ENCODE measurements at regions not wholly inside any gene's neighbourhood (a gene's known extent, or its start where the extent isn't known, plus 50 kb on each side); places are given as distances from the start of the nearest gene placed in this dataset.
A peak's percentile ranks its signal among the peaks of the same experiment; 100 is the strongest.

DNA sequence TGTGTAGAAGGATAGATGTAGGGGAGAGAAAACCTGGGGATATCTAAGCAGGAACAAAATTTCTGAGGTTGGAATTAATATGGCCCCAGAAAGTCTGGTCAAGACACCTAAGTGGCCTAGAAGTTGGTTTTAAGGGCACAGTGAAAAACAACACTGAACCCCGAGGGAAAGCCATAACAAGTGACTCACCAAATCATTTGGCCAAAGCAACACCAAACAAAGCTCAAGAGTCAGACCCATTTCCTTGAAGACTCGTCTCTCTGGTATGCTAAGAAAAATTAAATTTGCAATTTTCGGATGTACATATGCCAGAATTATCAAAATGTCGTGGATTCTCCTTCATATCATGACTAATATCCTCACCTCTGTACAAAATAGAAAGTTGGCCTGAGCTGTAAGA is 162.9 kb downstream of the SMIM20 start:
- Mint-ChIP-seq H3K4me1 (peaks cover 26% of the 10 kb centered on the region), H3K27ac (peak overlapping the region; percentile 99)

DNA sequence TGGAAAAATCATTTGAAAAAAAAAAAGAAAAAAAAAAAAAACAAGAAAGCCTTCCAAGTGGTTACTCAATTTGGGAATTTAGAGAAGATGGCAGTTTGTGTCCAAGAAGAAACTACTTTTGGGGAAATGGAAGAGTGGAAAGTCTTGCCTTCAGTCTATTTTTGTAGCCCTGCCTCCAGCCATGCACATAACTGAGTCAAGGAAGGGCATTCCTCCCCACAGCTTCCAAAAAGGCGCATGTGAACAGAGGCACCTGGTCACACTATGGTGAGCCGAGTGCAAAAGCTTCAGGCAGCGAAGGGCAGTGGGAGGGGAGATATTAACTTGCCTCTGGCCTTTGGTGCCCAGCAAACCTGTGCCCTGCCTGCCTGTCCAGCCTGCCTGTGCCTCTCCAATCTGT is 163.7 kb downstream of the SMIM20 start:
- DNase-seq (ENCODE audit: low spot score in 2 of 2) (no peak), ATAC-seq (ENCODE audit: low read depth) (no peak)
- H3K4me1 Mint-ChIP-seq, result peaks cover 29% of the 10 kb centered on the region
- no peak overlapping the region for H3K4me3 Mint-ChIP-seq
- H3K27ac Mint-ChIP-seq, result peak overlapping the region; percentile 8
- peaks cover 1% of the 10 kb centered on the region for H3K9me3 Mint-ChIP-seq
- H3K36me3 Mint-ChIP-seq, result no peaks in the 10 kb centered on the region
- H3K27me3 Mint-ChIP-seq, result peaks cover 3% of the 10 kb centered on the region

More for the DNA sequence above, 162.9 kb downstream of the SMIM20 start:
- DNase-seq (ENCODE audit: low spot score in 2 of 2) (no peak), ATAC-seq (ENCODE audit: low read depth) (no peak)
- Mint-ChIP-seq H3K9me3 (peaks cover 1% of the 10 kb centered on the region), H3K36me3 (no peaks in the 10 kb centered on the region), H3K27me3 (peaks cover 3% of the 10 kb centered on the region), H3K4me3 (no peak overlapping the region)

DNA sequence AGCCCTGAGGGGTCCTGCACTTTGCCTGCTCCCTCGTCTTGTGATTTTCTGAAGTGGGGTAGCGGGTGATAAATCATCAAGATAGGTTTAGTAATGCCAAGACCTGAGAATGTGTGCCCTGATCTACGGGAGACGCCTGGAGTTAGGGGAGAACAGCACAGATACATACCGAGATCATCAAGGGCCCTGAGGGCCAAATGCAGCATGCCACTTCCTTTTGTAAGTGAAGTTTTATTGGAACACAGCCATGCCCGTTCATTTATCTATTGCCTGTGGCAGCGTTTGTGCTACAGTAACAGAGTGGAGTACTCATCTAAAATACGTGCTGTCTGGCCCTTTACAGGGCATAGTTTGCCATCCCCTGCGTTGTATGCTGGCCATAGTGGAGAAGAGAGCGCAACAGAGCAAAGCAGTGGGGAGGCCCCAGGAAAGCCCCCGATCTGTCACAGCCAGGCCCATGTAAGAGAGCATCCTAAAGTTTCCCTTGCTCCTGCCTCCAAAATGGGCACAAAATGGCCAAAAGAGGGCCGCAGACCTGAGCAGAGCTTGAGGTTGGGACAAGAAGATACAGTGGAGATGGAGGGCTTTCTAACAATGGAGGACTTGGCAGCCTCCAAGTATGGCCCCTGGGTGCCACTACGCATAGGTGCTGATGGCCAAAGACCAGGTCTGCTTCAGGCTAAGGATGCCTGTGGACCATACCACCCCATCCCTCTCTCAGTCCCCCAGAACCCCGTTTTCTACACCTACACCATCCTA is 167.0 kb downstream of the SMIM20 start:
- Mint-ChIP-seq H3K36me3 (no peaks in the 10 kb centered on the region), H3K4me3 (no peak overlapping the region), H3K27ac (peak overlapping the region; percentile 21), H3K27me3 (peaks cover 4% of the 10 kb centered on the region), H3K9me3 (peaks cover 1% of the 10 kb centered on the region), H3K4me1 (peaks cover 8% of the 10 kb centered on the region)
- ATAC-seq (ENCODE audit: low read depth) (peak; percentile 47), DNase-seq (ENCODE audit: low spot score in 2 of 2) (no peak)

DNA sequence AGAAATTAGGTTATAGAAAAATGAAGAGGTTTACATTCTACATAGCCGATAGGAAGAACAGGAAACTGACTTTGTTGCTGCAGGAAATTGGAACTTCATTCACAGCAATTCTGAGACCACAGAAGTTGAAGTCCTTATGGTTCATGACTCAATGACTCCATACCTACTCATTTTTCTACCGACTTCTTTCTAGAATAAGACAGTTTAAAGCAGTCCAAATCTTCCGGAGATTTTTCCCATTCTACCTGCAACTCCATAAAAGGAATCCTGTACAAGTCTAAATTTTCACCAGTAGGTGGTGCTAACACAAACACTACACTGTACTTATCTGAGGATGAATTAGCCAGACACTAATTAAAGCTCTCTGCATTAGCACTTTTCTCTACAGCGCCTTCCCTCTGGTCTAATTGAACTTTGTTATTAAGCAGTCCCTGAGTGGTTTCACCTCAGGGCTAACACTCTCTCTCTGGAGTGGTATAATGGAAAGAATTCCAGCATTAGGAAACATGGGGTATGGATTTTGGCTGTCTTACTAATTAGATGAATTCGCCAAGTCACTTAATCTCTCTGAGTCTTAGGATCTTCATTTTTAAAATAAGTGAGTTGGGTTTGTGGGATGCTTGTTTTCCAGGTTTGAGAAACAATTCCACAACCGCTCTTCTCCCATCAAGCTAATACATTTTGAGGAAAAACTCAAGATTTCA is 167.9 kb downstream of the SMIM20 start:
- H3K4me1 Mint-ChIP-seq, result peaks cover 7% of the 10 kb centered on the region
- H3K36me3 Mint-ChIP-seq, result no peaks in the 10 kb centered on the region
- H3K27me3 Mint-ChIP-seq, result peaks cover 4% of the 10 kb centered on the region
- DNase-seq (ENCODE audit: low spot score in 2 of 2) (peak in 1 of 2 donors; percentile 27), ATAC-seq (ENCODE audit: low read depth) (peak; percentile 72)
- H3K4me3 Mint-ChIP-seq, result no peak overlapping the region
- H3K9me3 Mint-ChIP-seq, result no peaks in the 10 kb centered on the region
- H3K27ac Mint-ChIP-seq, result peak overlapping the region; percentile 21

- DNase-seq (ENCODE audit: low spot score in 2 of 2) (no peak), ATAC-seq (ENCODE audit: low read depth) (no peak)
- Mint-ChIP-seq H3K27me3 (peaks cover 4% of the 10 kb centered on the region), H3K4me3 (no peak overlapping the region), H3K4me1 (peaks cover 7% of the 10 kb centered on the region), H3K36me3 (no peaks in the 10 kb centered on the region), H3K27ac (no peak overlapping the region), H3K9me3 (no peaks in the 10 kb centered on the region)
Measured at GRCh38 chr4:26082565-26082964, 168.5 kb downstream of the SMIM20 start.

GRCh38 chr4:26083987-26084386 is 170.0 kb downstream of the SMIM20 start:
- no peak for DNase-seq (ENCODE audit: low spot score in 2 of 2)
- Mint-ChIP-seq H3K4me3 (no peak overlapping the region), H3K27me3 (peaks cover 4% of the 10 kb centered on the region), H3K36me3 (no peaks in the 10 kb centered on the region), H3K27ac (no peak overlapping the region), H3K9me3 (no peaks in the 10 kb centered on the region), H3K4me1 (peaks cover 20% of the 10 kb centered on the region)
- ATAC-seq (ENCODE audit: low read depth), result no peak

DNA sequence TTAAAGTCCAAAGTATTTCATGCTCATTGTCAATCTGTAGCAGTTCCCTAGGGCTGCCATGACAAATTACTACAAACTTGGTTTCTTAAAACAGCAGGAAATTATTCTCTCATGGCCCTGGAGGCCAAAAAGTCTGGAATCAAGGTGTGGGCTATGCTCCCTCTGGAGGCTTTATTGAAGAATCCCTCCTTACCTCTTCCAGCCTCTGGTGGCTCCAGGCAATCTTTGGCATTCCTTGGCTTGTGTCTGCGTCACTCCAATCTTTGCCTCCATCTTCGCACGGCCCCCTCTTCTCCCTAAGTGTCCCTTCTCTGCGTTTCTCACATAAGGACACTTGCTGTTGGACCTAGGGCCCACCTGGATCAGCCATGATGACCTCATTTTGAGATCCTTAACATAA is 170.4 kb downstream of the SMIM20 start:
- Mint-ChIP-seq H3K36me3 (no peaks in the 10 kb centered on the region), H3K27me3 (peaks cover 4% of the 10 kb centered on the region), H3K27ac (no peak overlapping the region), H3K4me1 (peaks cover 20% of the 10 kb centered on the region), H3K4me3 (no peak overlapping the region), H3K9me3 (no peaks in the 10 kb centered on the region)
- ATAC-seq (ENCODE audit: low read depth) (no peak), DNase-seq (ENCODE audit: low spot score in 2 of 2) (no peak)

- H3K27ac Mint-ChIP-seq, result peak overlapping the region; percentile 75
- no peak overlapping the region for H3K4me3 Mint-ChIP-seq
- peaks cover 4% of the 10 kb centered on the region for H3K36me3 Mint-ChIP-seq
- ATAC-seq (ENCODE audit: low read depth) (no peak), DNase-seq (ENCODE audit: low spot score in 2 of 2) (no peak)
- peaks cover 4% of the 10 kb centered on the region for H3K9me3 Mint-ChIP-seq
- peaks cover 4% of the 10 kb centered on the region for H3K27me3 Mint-ChIP-seq
- H3K4me1 Mint-ChIP-seq, result peaks cover 20% of the 10 kb centered on the region
Measured at GRCh38 chr4:26085551-26085950, 171.5 kb downstream of the SMIM20 start.

DNA sequence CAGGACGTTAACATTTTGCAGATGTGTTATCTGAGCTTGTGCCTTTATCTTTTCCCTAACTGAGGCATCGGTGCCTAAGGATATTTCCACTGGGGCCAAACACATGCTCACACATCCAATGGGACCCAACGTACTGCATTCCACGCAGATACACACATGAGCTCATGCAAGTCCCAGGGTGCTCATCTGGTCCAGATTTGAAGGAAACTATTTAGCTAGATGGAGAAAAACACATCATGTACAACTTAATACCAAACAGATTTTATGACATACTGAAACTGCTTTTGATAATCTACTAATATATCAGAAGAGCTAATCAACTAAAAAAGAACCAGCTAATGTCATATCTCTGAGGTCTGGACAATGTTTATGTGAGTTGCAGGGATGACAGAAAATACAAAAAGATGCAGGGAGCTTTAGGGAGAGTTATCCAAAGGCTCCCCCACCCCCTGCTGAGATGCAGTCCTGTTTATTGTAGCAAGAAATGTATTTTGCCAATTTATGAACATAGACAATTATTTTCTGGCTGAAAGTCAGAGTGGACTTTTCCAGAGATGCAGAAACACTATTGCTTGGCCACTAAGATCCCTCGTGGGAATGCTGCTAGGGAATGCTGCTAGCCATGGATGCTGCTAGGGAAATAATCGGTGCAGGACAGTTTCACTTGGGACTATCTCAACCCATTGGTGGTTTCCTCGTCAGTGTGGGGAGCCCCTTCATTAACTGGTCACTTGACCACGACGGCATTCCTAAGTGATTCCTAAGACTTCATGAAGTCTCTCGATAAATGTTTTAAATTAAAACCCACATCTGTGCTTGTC is 172.8 kb downstream of the SMIM20 start:
- H3K36me3 Mint-ChIP-seq, result peaks cover 6% of the 10 kb centered on the region

GRCh38 chr4:26088433-26088928 is 174.5 kb downstream of the SMIM20 start:
- ATAC-seq (ENCODE audit: low read depth), result peak; percentile 93
- H3K27ac Mint-ChIP-seq, result peak overlapping the region; percentile 75
- H3K9me3 Mint-ChIP-seq, result peaks cover 8% of the 10 kb centered on the region
- peak in 1 of 2 donors; percentile 49 for DNase-seq (ENCODE audit: low spot score in 2 of 2)
- H3K36me3 Mint-ChIP-seq, result peaks cover 6% of the 10 kb centered on the region
- peak overlapping the region; percentile 6 for H3K4me3 Mint-ChIP-seq
- H3K27me3 Mint-ChIP-seq, result no peaks in the 10 kb centered on the region
- H3K4me1 Mint-ChIP-seq, result peaks cover 13% of the 10 kb centered on the region

More for the DNA sequence above, 172.8 kb downstream of the SMIM20 start:
- Mint-ChIP-seq H3K4me3 (no peak overlapping the region), H3K9me3 (peaks cover 8% of the 10 kb centered on the region), H3K27me3 (peaks cover 2% of the 10 kb centered on the region), H3K4me1 (peaks cover 16% of the 10 kb centered on the region), H3K27ac (no peak overlapping the region)
- ATAC-seq (ENCODE audit: low read depth) (no peak), DNase-seq (ENCODE audit: low spot score in 2 of 2) (no peak)

GRCh38 chr4:26093551-26093950 is 179.5 kb downstream of the SMIM20 start:
- Mint-ChIP-seq H3K27me3 (no peaks in the 10 kb centered on the region), H3K4me1 (peaks cover 4% of the 10 kb centered on the region), H3K4me3 (no peak overlapping the region), H3K27ac (no peak overlapping the region), H3K9me3 (peaks cover 25% of the 10 kb centered on the region), H3K36me3 (peaks cover 8% of the 10 kb centered on the region)
- ATAC-seq (ENCODE audit: low read depth), result no peak
- DNase-seq (ENCODE audit: low spot score in 2 of 2), result no peak

DNA sequence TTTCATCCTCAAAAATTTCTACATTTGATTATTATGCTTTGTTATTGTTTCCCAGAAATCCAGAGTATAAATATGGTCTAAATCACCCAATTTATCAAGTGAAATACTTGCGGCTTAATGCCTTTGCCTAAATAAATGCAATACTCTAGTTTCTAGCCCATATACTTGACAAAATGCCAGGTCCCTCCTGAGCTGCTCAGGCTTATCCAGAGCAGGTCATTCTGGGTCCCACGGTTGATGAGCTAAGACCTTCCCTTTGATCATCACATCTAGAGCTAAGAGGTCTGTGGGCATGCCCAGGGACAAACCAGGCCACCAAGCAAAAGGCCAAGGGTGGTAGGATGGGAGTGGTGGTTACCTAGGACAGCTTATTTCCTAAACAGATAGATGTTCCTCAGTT is 180.1 kb downstream of the SMIM20 start:
- ATAC-seq (ENCODE audit: low read depth) (no peak), DNase-seq (ENCODE audit: low spot score in 2 of 2) (no peak)
- no peak overlapping the region for H3K27ac Mint-ChIP-seq
- no peak overlapping the region for H3K4me3 Mint-ChIP-seq
- H3K36me3 Mint-ChIP-seq, result peaks cover 8% of the 10 kb centered on the region
- H3K9me3 Mint-ChIP-seq, result peaks cover 26% of the 10 kb centered on the region
- H3K27me3 Mint-ChIP-seq, result no peaks in the 10 kb centered on the region
- H3K4me1 Mint-ChIP-seq, result no peaks in the 10 kb centered on the region

- DNase-seq (ENCODE audit: low spot score in 2 of 2) (no peak), ATAC-seq (ENCODE audit: low read depth) (no peak)
- H3K4me1 Mint-ChIP-seq, result no peaks in the 10 kb centered on the region
- peaks cover 28% of the 10 kb centered on the region for H3K9me3 Mint-ChIP-seq
- H3K36me3 Mint-ChIP-seq, result peaks cover 12% of the 10 kb centered on the region
- no peak overlapping the region for H3K27ac Mint-ChIP-seq
- no peaks in the 10 kb centered on the region for H3K27me3 Mint-ChIP-seq
- no peak overlapping the region for H3K4me3 Mint-ChIP-seq
Measured at GRCh38 chr4:26094911-26095310, 180.9 kb downstream of the SMIM20 start.

DNA sequence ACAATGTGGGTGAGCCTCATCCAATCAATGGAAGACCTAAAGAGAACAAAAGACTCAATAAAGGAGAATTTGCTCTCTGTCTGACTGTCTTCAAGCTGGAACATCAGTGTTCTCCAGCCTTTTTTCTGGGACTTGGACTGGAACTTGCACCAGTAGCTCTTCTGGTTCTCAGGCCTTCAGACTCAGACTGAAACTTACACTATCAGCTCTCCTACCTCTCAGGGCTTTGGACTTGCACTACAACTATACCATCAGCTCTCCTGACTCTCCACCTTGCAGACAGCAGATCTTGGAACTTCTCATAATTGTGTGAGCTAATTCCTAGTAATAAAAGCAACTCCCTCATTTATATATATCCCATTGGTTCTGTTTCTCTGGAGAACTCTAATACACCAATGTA is 185.9 kb downstream of the SMIM20 start:
- H3K4me3 Mint-ChIP-seq, result no peak overlapping the region
- peaks cover 24% of the 10 kb centered on the region for H3K9me3 Mint-ChIP-seq
- peaks cover 7% of the 10 kb centered on the region for H3K36me3 Mint-ChIP-seq
- DNase-seq (ENCODE audit: low spot score in 2 of 2) (no peak), ATAC-seq (ENCODE audit: low read depth) (no peak)
- no peak overlapping the region for H3K27ac Mint-ChIP-seq
- H3K4me1 Mint-ChIP-seq, result no peaks in the 10 kb centered on the region
- no peaks in the 10 kb centered on the region for H3K27me3 Mint-ChIP-seq
